ENCODE measurements at regions not wholly inside any gene's neighbourhood (a gene's known extent, or its start where the extent isn't known, plus 50 kb on each side); places are given as distances from the start of the nearest gene placed in this dataset.

DNA sequence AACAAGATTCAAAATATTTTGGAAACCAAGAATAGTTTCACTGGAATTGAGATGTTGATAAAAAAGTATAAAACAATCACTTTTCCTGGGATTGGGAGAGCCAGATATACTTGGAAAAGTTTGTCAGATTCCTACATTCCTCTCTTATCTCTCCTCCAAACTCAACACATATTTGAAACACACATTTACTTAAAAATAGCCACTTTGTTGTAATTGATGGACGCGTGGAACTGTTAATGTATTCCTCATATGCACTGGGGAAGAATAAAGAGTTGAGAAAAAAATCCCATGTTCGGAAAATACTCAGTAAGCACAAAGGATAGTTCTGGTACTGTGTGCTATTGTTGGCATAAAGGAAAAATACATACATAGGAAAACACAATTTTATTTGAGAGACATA lies 195.6 kb upstream of the FLRT2 start:
- intact Hi-C loops (cut with DNase I), result no loop called here
- WGBS (ENCODE audit: insufficient coverage, low coverage, low lambda C conversion rate, missing lambda C conversion rate), result 65% methylated on average over 3 of the region's 3 CpGs
- no peak for DNase-seq
- no peak overlapping the region for H3K4me3 ChIP-seq
- no peaks in the 10 kb centered on the region for H3K4me1 ChIP-seq
- no peaks in the 10 kb centered on the region for H3K27me3 ChIP-seq
- no peak overlapping the region for H3K27ac ChIP-seq
- TF ChIP-seq, protein P1, sequence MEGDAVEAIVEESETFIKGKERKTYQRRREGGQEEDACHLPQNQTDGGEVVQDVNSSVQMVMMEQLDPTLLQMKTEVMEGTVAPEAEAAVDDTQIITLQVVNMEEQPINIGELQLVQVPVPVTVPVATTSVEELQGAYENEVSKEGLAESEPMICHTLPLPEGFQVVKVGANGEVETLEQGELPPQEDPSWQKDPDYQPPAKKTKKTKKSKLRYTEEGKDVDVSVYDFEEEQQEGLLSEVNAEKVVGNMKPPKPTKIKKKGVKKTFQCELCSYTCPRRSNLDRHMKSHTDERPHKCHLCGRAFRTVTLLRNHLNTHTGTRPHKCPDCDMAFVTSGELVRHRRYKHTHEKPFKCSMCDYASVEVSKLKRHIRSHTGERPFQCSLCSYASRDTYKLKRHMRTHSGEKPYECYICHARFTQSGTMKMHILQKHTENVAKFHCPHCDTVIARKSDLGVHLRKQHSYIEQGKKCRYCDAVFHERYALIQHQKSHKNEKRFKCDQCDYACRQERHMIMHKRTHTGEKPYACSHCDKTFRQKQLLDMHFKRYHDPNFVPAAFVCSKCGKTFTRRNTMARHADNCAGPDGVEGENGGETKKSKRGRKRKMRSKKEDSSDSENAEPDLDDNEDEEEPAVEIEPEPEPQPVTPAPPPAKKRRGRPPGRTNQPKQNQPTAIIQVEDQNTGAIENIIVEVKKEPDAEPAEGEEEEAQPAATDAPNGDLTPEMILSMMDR (IDR thresholded peaks at IDR 0.05), result no peak
- TF ChIP-seq POLR2A (IDR thresholded peaks at IDR 0.05), result no peak
- no peaks in the 10 kb centered on the region for H3K36me3 ChIP-seq
- no peaks in the 10 kb centered on the region for H3K9me3 ChIP-seq
- ATAC-seq, result no peak

GRCh38 chr14:85336257-85336656 lies 193.7 kb upstream of the FLRT2 start:
- Histone ChIP-seq H3K4me1 (no peaks in the 10 kb centered on the region), H3K36me3 (no peaks in the 10 kb centered on the region), H3K27ac (no peak overlapping the region), H3K27me3 (no peaks in the 10 kb centered on the region), H3K4me3 (no peak overlapping the region), H3K9me3 (no peaks in the 10 kb centered on the region)
- ATAC-seq (no peak), DNase-seq (no peak)
- WGBS (ENCODE audit: insufficient coverage, low coverage, low lambda C conversion rate, missing lambda C conversion rate), result 94% methylated on average over 1 of the region's 1 CpG
- intact Hi-C loops (cut with DNase I), result no loop called here
- TF ChIP-seq, protein P1 (IDR thresholded peaks at IDR 0.05), result no peak
- no peak for TF ChIP-seq POLR2A (IDR thresholded peaks at IDR 0.05)

DNA sequence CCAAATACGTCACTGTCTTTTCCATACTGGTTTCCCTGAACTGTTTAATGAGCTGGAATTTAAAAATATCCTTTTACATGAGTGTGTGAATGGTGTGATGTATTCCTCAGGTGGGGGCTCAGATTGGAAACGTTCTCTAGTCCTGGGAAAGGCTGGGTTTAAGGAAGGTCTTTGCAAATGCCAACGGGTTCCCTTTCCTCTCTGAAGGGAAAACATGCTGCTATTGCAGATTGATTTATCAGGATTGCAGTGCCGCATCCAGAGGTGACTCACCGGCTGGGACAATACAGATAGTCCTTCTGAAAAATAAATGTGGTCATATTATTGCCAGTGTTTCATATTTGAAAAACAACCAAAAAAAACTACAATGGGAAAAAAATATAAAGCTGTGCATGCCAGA lies 193.1 kb upstream of the FLRT2 start:
- H3K4me1 ChIP-seq, result no peaks in the 10 kb centered on the region
- no peak overlapping the region for H3K27ac ChIP-seq
- TF ChIP-seq POLR2A (IDR thresholded peaks at IDR 0.05), result no peak
- TF ChIP-seq, protein P1 (IDR thresholded peaks at IDR 0.05), result no peak
- intact Hi-C loops (cut with DNase I), result no loop called here
- no peaks in the 10 kb centered on the region for H3K9me3 ChIP-seq
- WGBS (ENCODE audit: insufficient coverage, low coverage, low lambda C conversion rate, missing lambda C conversion rate), result 43% methylated on average over 5 of the region's 5 CpGs
- no peaks in the 10 kb centered on the region for H3K27me3 ChIP-seq
- no peak for DNase-seq
- ATAC-seq, result no peak
- no peak overlapping the region for H3K4me3 ChIP-seq
- no peaks in the 10 kb centered on the region for H3K36me3 ChIP-seq

DNA sequence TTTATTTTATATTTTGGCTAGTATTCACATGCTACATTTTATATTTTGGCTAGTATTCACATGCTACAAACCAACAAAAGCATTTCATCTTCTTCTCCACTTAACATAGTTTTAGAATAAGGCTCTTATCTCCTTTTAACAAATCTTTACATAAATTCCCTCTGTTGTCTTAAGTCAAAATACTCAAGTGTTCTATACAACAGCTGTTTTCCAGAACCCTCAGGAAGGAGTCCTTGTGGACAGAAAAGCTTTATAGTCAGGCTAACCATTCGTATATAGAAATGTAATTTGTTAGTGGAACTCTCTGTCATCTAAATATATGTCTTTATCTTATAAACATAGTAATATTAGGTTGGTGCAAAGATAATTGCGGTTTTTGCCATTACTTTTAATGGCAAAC lies 191.0 kb upstream of the FLRT2 start:
- no peaks in the 10 kb centered on the region for H3K36me3 ChIP-seq
- no peaks in the 10 kb centered on the region for H3K27me3 ChIP-seq
- ATAC-seq, result no peak
- no peak for DNase-seq
- no peaks in the 10 kb centered on the region for H3K4me1 ChIP-seq
- TF ChIP-seq, protein P1 (IDR thresholded peaks at IDR 0.05), result no peak
- no peak for TF ChIP-seq POLR2A (IDR thresholded peaks at IDR 0.05)
- intact Hi-C loops (cut with DNase I), result no loop called here
- no peak overlapping the region for H3K27ac ChIP-seq
- WGBS (ENCODE audit: insufficient coverage, low coverage, low lambda C conversion rate, missing lambda C conversion rate), result 57% methylated on average over 2 of the region's 2 CpGs
- no peaks in the 10 kb centered on the region for H3K9me3 ChIP-seq
- H3K4me3 ChIP-seq, result no peak overlapping the region
